ENCODE measurements at regions not wholly inside any gene's neighbourhood (a gene's known extent, or its start where the extent isn't known, plus 50 kb on each side); places are given as distances from the start of the nearest gene placed in this dataset.

- no peak overlapping the region for H3K4me3 ChIP-seq (ENCODE audit: low read length)
These were observed 645.3 kb upstream of the DDX18 start for GRCh38 chr2:117169036-117169765.

GRCh38 chr2:117170897-117171296 lies 643.6 kb upstream of the DDX18 start:
- Histone ChIP-seq H3K4me1 (ENCODE audit: low read length) (peaks cover 9% of the 10 kb centered on the region), H3K27me3 (ENCODE audit: low read depth, low read length) (no peaks in the 10 kb centered on the region), H3K9ac (ENCODE audit: low read length) (no peak overlapping the region), H3K4me3 (ENCODE audit: low read length) (no peak overlapping the region), H3K79me2 (ENCODE audit: low read length) (no peaks in the 10 kb centered on the region), H4K20me1 (ENCODE audit: insufficient read depth, low read length) (no peaks in the 10 kb centered on the region), H3K9me3 (ENCODE audit: insufficient read depth, low read length) (peaks cover 7% of the 10 kb centered on the region; the same call in 1 of the 2 replicates), H3K36me3 (replicated peaks; ENCODE audit: low read depth, low read length) (no peaks in the 10 kb centered on the region), H3K4me2 (ENCODE audit: low read length) (no peak overlapping the region), H3K27ac (ENCODE audit: low read length) (no peak overlapping the region), H2AFZ (ENCODE audit: low read depth, low read length) (no peak overlapping the region)
- no peak for TF ChIP-seq EZH2phosphoT487 (IDR thresholded peaks at IDR 0.05; ENCODE audit: low read depth)
- TF ChIP-seq CTCF (IDR thresholded peaks at IDR 0.05; ENCODE audit: low read depth, low read length): no peak

More at GRCh38 chr2:117169036-117169765, 645.3 kb upstream of the DDX18 start:
- no peaks in the 10 kb centered on the region for H3K27me3 ChIP-seq (ENCODE audit: low read depth, low read length)
- H3K4me1 ChIP-seq (ENCODE audit: low read length): peaks cover 5% of the 10 kb centered on the region
- no peaks in the 10 kb centered on the region for H4K20me1 ChIP-seq (ENCODE audit: insufficient read depth, low read length)
- H3K27ac ChIP-seq (ENCODE audit: low read length): no peak overlapping the region
- H3K79me2 ChIP-seq (ENCODE audit: low read length): no peaks in the 10 kb centered on the region
- H3K36me3 ChIP-seq (replicated peaks; ENCODE audit: low read depth, low read length): no peaks in the 10 kb centered on the region
- peaks cover 7% of the 10 kb centered on the region; the same call in 1 of the 2 replicates for H3K9me3 ChIP-seq (ENCODE audit: insufficient read depth, low read length)
- H3K4me2 ChIP-seq (ENCODE audit: low read length): no peak overlapping the region
- H2AFZ ChIP-seq (ENCODE audit: low read depth, low read length): no peak overlapping the region
- H3K9ac ChIP-seq (ENCODE audit: low read length): no peak overlapping the region
- TF ChIP-seq CTCF (IDR thresholded peaks at IDR 0.05; ENCODE audit: low read depth, low read length) (no peak), EZH2phosphoT487 (IDR thresholded peaks at IDR 0.05; ENCODE audit: low read depth) (no peak)

- no peak for TF ChIP-seq EZH2phosphoT487 (IDR thresholded peaks at IDR 0.05; ENCODE audit: low read depth)
- TF ChIP-seq CTCF (IDR thresholded peaks at IDR 0.05; ENCODE audit: low read depth, low read length): no peak
- Histone ChIP-seq H3K79me2 (ENCODE audit: low read length) (no peaks in the 10 kb centered on the region), H2AFZ (ENCODE audit: low read depth, low read length) (no peak overlapping the region), H3K4me3 (ENCODE audit: low read length) (no peak overlapping the region), H3K27me3 (ENCODE audit: low read depth, low read length) (no peaks in the 10 kb centered on the region), H3K9me3 (ENCODE audit: insufficient read depth, low read length) (no peaks in the 10 kb centered on the region; the same call in 1 of the 2 replicates), H3K4me2 (ENCODE audit: low read length) (no peak overlapping the region), H3K4me1 (ENCODE audit: low read length) (peaks cover 2% of the 10 kb centered on the region), H3K9ac (ENCODE audit: low read length) (no peak overlapping the region), H4K20me1 (ENCODE audit: insufficient read depth, low read length) (no peaks in the 10 kb centered on the region), H3K27ac (ENCODE audit: low read length) (no peak overlapping the region), H3K36me3 (replicated peaks; ENCODE audit: low read depth, low read length) (no peaks in the 10 kb centered on the region)
These were observed 635.1 kb upstream of the DDX18 start for GRCh38 chr2:117179405-117179804.

GRCh38 chr2:117190856-117191559 lies 623.5 kb upstream of the DDX18 start:
- H4K20me1 ChIP-seq (ENCODE audit: insufficient read depth, low read length): no peaks in the 10 kb centered on the region
- peaks cover 15% of the 10 kb centered on the region for H3K4me1 ChIP-seq (ENCODE audit: low read length)
- H3K27ac ChIP-seq (ENCODE audit: low read length): no peak overlapping the region
- no peaks in the 10 kb centered on the region for H3K36me3 ChIP-seq (replicated peaks; ENCODE audit: low read depth, low read length)
- H3K4me2 ChIP-seq (ENCODE audit: low read length): no peak overlapping the region
- H2AFZ ChIP-seq (ENCODE audit: low read depth, low read length): no peak overlapping the region
- no peaks in the 10 kb centered on the region for H3K9me3 ChIP-seq (ENCODE audit: insufficient read depth, low read length)
- H3K27me3 ChIP-seq (ENCODE audit: low read depth, low read length): no peaks in the 10 kb centered on the region
- H3K79me2 ChIP-seq (ENCODE audit: low read length): no peaks in the 10 kb centered on the region
- H3K9ac ChIP-seq (ENCODE audit: low read length): no peak overlapping the region
- TF ChIP-seq CTCF (IDR thresholded peaks at IDR 0.05; ENCODE audit: low read depth, low read length) (no peak), EZH2phosphoT487 (IDR thresholded peaks at IDR 0.05; ENCODE audit: low read depth) (no peak)
- no peak overlapping the region for H3K4me3 ChIP-seq (ENCODE audit: low read length)

All from OCI-LY3 (cell line).